ENCODE measurements at regions not wholly inside any gene's neighbourhood (a gene's known extent, or its start where the extent isn't known, plus 50 kb on each side); places are given as distances from the start of the nearest gene placed in this dataset.

GRCh38 chr11:119807841-119808240 is 78.8 kb upstream of the NECTIN1 start:
- 90% methylated on average over 3 of the region's 3 CpGs for WGBS (ENCODE audit: low lambda C conversion rate, missing lambda C conversion rate)
- H3K9me2 ChIP-seq (replicated peaks; ENCODE audit: insufficient read depth): no peaks in the 10 kb centered on the region
- no peaks in the 10 kb centered on the region for H3K9me3 ChIP-seq (ENCODE audit: low read depth)
- TF ChIP-seq, protein P1, sequence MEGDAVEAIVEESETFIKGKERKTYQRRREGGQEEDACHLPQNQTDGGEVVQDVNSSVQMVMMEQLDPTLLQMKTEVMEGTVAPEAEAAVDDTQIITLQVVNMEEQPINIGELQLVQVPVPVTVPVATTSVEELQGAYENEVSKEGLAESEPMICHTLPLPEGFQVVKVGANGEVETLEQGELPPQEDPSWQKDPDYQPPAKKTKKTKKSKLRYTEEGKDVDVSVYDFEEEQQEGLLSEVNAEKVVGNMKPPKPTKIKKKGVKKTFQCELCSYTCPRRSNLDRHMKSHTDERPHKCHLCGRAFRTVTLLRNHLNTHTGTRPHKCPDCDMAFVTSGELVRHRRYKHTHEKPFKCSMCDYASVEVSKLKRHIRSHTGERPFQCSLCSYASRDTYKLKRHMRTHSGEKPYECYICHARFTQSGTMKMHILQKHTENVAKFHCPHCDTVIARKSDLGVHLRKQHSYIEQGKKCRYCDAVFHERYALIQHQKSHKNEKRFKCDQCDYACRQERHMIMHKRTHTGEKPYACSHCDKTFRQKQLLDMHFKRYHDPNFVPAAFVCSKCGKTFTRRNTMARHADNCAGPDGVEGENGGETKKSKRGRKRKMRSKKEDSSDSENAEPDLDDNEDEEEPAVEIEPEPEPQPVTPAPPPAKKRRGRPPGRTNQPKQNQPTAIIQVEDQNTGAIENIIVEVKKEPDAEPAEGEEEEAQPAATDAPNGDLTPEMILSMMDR (IDR thresholded peaks at IDR 0.05; ENCODE audit: poor library complexity): no peak
- TF ChIP-seq EZH2 (IDR thresholded peaks at IDR 0.05; ENCODE audit: borderline replicate concordance) (no peak), EZH2phosphoT487 (IDR thresholded peaks at IDR 0.05; ENCODE audit: low read depth, severe bottlenecking, unreplicated experiment) (no peak)
- DNase-seq (ENCODE audit: low spot score): no peak
- no peak overlapping the region for H2AFZ ChIP-seq
- H3K79me2 ChIP-seq: no peaks in the 10 kb centered on the region
- peaks cover 4% of the 10 kb centered on the region for H3K4me1 ChIP-seq (ENCODE audit: insufficient read depth)
- no peaks in the 10 kb centered on the region for H4K20me1 ChIP-seq (ENCODE audit: insufficient read depth, poor library complexity, severe bottlenecking)
- H3K4me2 ChIP-seq: no peak overlapping the region
- no peaks in the 10 kb centered on the region for H3K27me3 ChIP-seq
- no peak overlapping the region for H3K27ac ChIP-seq
- no peak overlapping the region for H3K4me3 ChIP-seq
- H3K36me3 ChIP-seq (replicated peaks; ENCODE audit: insufficient read depth, low read depth): no peaks in the 10 kb centered on the region

DNA sequence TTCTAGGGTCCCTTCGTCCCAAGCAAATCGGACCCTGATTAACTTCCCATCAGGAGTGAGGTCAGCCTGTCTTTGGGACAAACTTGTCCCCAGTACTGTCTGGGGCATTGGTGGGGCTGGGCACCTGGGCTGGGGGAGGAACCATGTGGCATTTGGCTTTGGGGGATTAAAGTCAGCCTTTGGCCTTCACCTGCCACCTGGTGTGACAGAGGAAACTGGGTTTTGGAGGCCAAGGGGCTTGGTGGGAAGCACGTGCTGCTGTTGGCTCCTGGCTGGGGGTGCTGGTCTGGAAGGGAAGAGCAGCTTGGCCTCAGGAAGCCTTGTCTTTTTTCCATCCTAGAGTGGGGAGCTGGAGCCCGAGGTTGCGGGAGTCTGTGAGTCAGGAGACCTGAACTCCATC is 78.4 kb upstream of the NECTIN1 start:
- H3K27me3 ChIP-seq: no peaks in the 10 kb centered on the region
- H4K20me1 ChIP-seq (ENCODE audit: insufficient read depth, poor library complexity, severe bottlenecking): no peaks in the 10 kb centered on the region
- no peak overlapping the region for H3K4me3 ChIP-seq
- H3K79me2 ChIP-seq: no peaks in the 10 kb centered on the region
- WGBS (ENCODE audit: low lambda C conversion rate, missing lambda C conversion rate): 93% methylated on average over 5 of the region's 5 CpGs
- H3K36me3 ChIP-seq (replicated peaks; ENCODE audit: insufficient read depth, low read depth): no peaks in the 10 kb centered on the region
- DNase-seq (ENCODE audit: low spot score): no peak
- H3K27ac ChIP-seq: no peak overlapping the region
- H3K4me1 ChIP-seq (ENCODE audit: insufficient read depth): peaks cover 4% of the 10 kb centered on the region
- H3K4me2 ChIP-seq: no peak overlapping the region
- H3K9me2 ChIP-seq (replicated peaks; ENCODE audit: insufficient read depth): no peaks in the 10 kb centered on the region
- no peaks in the 10 kb centered on the region for H3K9me3 ChIP-seq (ENCODE audit: low read depth)
- H2AFZ ChIP-seq: no peak overlapping the region
- TF ChIP-seq EZH2 (IDR thresholded peaks at IDR 0.05; ENCODE audit: borderline replicate concordance): no peak
- TF ChIP-seq, protein P1 (IDR thresholded peaks at IDR 0.05; ENCODE audit: poor library complexity): no peak
- no peak for TF ChIP-seq EZH2phosphoT487 (IDR thresholded peaks at IDR 0.05; ENCODE audit: low read depth, severe bottlenecking, unreplicated experiment)

- 87% methylated on average over 8 of the region's 8 CpGs for WGBS (ENCODE audit: low lambda C conversion rate, missing lambda C conversion rate)
- no peak for TF ChIP-seq EZH2phosphoT487 (IDR thresholded peaks at IDR 0.05; ENCODE audit: low read depth, severe bottlenecking, unreplicated experiment)
- TF ChIP-seq, protein P1 (IDR thresholded peaks at IDR 0.05; ENCODE audit: poor library complexity): no peak
- no peak for TF ChIP-seq EZH2 (IDR thresholded peaks at IDR 0.05; ENCODE audit: borderline replicate concordance)
These were observed 77.3 kb upstream of the NECTIN1 start for GRCh38 chr11:119806064-119806915.

More at GRCh38 chr11:119806064-119806915, 77.3 kb upstream of the NECTIN1 start:
- Histone ChIP-seq H3K4me3 (no peak overlapping the region), H3K27me3 (no peaks in the 10 kb centered on the region), H3K4me2 (no peak overlapping the region), H3K79me2 (no peaks in the 10 kb centered on the region), H4K20me1 (ENCODE audit: insufficient read depth, poor library complexity, severe bottlenecking) (no peaks in the 10 kb centered on the region), H3K27ac (no peak overlapping the region), H2AFZ (no peak overlapping the region), H3K4me1 (ENCODE audit: insufficient read depth) (peaks cover 4% of the 10 kb centered on the region), H3K36me3 (replicated peaks; ENCODE audit: insufficient read depth, low read depth) (no peaks in the 10 kb centered on the region), H3K9me3 (ENCODE audit: low read depth) (no peaks in the 10 kb centered on the region), H3K9me2 (replicated peaks; ENCODE audit: insufficient read depth) (no peaks in the 10 kb centered on the region)
- no peak for DNase-seq (ENCODE audit: low spot score)

Data from hepatocyte (in vitro differentiated cells).